Mesenteric fat pad (tissue), 1 donor: ENCODE measurements at regions not wholly inside any gene's neighbourhood (a gene's known extent, or its start where the extent isn't known, plus 50 kb on each side); places are given as distances from the start of the nearest gene placed in this dataset.
"Not testable (repeated sequence)": the region's sequence is repeated elsewhere in the genome, so short reads cannot be mapped to it uniquely, and the experiment has no call there.

Source experiments
- DNase-seq: peaks from one replicate; pipeline ENCODE4 v3.0.0-alpha.2; 2020; ENCODE audit warnings: low spot score
- donor health status: DM: yes; HTN: yes; CAD: no.

- peak; percentile 37 for DNase-seq
Observed at GRCh38 chr20:51189814-51190782, 167.2 kb upstream of the KCNG1 start.

- DNase-seq, result peak; percentile 81
Observed at GRCh38 chr20:51188941-51189340, 166.0 kb upstream of the KCNG1 start.

- DNase-seq, result peak; percentile 18
Observed at GRCh38 chr20:51187261-51187660, 164.4 kb upstream of the KCNG1 start.

- DNase-seq, result no peak
Observed at GRCh38 chr20:51185861-51186260, 163.0 kb upstream of the KCNG1 start.

DNA sequence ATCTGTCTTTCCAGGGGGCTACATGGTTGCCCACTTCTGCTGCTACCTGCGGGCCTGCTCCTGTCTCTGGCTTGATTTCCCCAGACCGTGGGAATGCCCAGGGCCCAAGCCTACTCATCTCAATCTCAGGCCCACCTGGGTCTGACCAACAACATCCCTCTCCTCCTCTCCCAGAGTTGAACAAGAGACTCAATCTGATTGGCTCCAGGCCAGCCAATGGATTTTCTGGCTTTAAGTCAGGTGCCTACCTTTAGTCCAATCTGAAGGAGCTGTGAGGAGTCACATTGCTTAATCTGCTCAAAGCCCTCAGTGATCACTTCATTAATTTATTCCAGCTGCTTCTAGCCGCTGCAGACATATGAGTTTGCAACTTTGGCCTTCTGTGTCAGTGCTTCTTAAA is 162.4 kb upstream of the KCNG1 start:
- peak; percentile 62 for DNase-seq

GRCh38 chr20:51184289-51184688 is 161.4 kb upstream of the KCNG1 start:
- no peak for DNase-seq

DNA sequence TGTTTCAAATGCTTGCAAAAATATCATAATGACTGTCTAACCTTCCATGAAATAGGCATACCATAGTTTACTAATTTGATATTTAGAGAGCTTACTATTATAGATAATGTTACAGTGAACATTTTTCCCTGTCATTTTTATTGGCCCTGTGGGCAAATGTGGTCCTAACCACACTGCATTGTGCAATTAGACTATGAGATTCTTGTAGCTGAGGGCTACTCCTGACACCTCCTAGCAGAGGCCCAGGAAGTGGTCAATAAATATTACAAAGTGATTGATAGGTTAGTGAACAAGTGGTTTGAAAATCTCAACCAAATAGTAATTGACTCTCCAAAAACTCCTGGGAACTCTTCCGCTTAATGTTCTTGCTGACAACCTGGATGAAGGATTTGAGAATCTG is 160.5 kb upstream of the KCNG1 start:
- DNase-seq, result no peak

GRCh38 chr20:51182571-51182970 is 159.7 kb upstream of the KCNG1 start:
- DNase-seq, result no peak

- DNase-seq, result no peak
Observed at GRCh38 chr20:51178153-51178552, 155.2 kb upstream of the KCNG1 start.

GRCh38 chr20:51176876-51177275 is 154.0 kb upstream of the KCNG1 start:
- no peak for DNase-seq

- DNase-seq, result no peak
Observed at GRCh38 chr20:51176446-51176845, 153.5 kb upstream of the KCNG1 start.

DNA sequence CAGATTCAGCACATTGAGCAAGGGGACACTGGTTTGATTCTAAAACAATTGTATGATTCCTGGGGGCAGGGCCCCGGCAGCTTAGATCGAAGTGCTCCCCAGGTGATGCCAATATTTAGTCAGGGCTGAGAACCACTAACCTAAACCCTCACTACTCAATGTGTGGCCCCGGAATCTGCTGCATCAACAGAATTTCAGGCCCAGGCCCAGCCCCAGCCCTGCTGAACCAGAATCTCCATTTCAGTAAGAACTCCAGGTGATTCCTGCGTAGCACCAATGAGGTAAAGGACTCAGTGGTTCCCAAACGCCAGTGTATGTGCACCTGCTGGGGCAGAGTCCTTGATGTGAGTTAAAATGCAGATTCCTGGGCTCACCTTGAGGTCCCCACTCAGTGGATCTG is 152.8 kb upstream of the KCNG1 start:
- DNase-seq, result peak; percentile 16

DNA sequence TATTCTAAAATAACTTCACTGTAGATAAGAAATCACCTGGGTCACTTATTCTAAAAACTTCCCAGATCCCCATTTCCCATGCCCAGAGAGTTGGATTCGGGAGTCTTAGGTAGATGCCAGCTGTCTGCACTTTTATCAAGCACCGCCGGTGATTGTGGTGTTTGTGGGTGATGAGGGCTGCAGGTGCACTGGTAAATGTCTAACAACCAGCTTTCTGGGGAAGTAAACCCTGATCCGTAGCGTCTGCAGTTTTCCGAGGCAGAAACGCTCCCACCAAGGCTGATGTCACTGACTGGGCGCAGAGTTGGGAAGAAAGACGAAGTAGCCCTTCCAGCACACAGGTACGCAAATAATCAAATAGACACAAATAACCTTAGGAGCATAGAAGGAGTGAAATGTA is 152.2 kb upstream of the KCNG1 start:
- DNase-seq, result peak; percentile 55

DNA sequence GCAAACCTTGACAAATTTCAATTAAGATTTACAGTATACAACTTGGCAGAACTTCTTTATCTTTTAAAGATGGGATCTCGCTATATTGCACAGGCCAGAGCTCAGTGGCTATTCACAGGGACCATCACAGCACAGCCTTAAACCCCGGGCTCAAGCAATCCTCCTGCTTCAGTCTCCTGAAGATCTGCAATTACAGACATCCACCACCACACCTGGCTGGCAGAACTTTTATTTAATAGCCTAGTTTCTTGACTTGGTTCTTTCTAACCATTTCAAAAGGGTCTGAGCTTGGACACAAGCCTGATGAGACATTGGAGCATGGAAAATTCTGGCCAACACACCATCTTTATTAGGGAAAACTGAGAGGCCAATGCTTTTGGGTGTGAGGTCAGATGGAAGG is 151.6 kb upstream of the KCNG1 start:
- no peak for DNase-seq

GRCh38 chr20:51172558-51173428 is 149.9 kb upstream of the KCNG1 start:
- DNase-seq, result no peak

DNA sequence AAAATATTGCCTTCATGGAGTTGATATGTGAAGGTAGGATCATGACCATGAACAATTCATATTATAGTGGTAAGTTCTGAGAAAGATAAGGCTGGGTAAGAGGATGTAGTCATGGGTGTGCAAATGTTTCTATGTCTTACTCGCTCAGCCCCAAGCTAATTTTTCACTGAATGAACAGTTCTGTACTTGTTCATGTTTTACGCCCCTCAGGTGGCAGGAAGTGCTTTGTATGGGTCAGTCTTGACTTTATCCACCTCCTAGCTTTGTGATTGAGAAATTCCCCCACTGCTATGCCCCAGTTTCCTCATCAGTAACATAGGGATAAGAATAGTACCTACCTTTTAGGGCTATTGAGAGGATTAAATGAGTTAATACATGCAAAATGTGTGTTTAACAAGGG is 148.2 kb upstream of the KCNG1 start:
- DNase-seq, result no peak

DNA sequence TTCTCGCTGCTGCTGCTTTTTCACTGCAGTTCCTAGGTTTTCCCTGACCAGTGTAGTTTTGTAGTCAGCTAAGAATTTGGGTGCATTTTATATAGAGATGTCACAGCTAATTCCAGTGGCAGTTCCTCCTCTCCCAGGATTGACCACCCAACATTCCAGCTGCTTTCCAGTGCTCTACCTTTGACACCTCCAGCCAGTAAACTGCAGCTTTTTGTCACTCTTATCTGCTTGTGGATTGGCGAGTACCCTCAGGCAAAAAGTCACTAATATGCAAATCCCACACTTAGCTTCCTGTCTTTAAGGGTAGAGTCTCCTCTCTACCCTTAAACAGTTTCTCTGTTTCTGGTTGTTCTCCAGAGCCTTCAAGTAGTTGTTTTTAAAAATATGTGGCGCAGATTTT is 146.9 kb upstream of the KCNG1 start:
- DNase-seq, result no peak

DNA sequence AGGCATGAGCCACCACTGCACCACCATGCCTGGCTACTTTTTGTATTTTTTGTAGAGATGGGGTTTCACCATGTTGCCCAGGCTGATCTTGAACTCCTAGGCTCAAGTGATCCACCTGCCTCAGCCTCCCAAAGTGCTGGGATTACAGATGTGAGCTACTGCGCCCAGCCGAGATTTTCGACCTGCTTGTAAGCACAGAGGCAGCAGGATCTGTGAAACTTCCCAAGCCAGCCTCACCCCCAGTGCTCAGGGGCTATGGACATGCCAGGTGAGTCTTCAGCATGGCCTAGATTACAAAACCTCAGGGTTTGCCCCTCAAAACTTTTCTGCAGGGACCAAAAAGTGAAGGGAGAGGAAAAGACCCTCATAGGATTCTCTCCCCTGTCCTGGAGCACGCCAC is 145.0 kb upstream of the KCNG1 start:
- DNase-seq, result not testable (repeated sequence)

DNA sequence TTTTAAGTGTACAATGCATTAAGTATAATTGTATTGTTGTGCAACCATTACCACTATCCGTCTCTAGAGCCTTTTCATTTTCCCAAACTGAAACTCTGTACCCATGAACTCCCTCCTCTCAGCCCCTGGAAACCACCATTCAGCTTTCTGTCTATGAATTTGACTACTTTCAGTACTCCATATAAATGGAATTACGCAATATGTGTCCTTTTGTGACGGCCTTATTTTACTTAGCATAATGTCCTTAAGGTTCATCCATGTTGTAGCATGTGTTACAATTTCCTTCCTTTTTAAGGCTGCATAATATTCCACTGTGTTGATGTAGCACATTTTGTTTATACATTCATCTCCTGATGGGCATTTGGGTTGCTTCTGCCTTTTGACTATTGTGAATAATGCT is 143.6 kb upstream of the KCNG1 start:
- no peak for DNase-seq

- DNase-seq, result no peak
Observed at GRCh38 chr20:51165131-51165530, 142.2 kb upstream of the KCNG1 start.

- no peak for DNase-seq
Observed at GRCh38 chr20:51164731-51165130, 141.8 kb upstream of the KCNG1 start.

DNA sequence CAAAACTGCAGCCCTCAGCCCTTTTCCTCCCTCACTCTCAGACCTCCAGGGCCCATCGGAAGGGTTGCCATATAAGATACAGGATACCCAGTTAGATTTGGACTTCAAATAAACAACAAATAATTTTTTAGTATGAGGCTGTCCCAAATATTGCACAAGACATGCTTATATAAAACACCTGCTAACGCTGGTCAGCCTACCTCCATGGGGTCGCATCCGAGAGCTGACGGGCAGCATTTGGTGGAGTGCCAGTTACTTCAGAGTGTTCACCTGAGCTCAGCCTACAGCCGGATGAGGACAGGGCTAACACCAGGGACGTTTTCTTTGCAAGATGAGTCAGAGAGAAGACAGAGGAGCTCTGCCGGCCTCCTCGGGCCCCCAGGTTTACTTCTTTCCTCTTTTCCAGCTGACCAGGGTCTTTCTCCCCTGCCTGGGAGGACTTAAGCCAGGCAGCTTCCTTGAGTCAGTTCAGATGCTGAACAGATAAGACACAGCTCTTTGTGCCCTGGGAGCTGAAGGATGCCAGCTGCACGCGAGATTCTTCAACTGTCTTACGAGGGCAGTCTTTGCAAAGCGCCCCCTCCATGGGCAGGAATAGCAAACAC is 141.2 kb upstream of the KCNG1 start:
- no peak for DNase-seq
